Renal cortex interstitium (tissue), 11 donors: ENCODE measurements at regions not wholly inside any gene's neighbourhood (a gene's known extent, or its start where the extent isn't known, plus 50 kb on each side); places are given as distances from the start of the nearest gene placed in this dataset.
A peak's percentile ranks its signal among the peaks of the same experiment; 100 is the strongest.

ENCODE experiments used
- DNase-seq, 11 donors: peaks; one replicate each; pipeline ENCODE4 v3.0.0-alpha.2; 2013; ENCODE audit warnings: low read depth in 9 of 11, low spot score in 4 of 11; ENCODE audit errors: extremely low read depth in 1 of 11

DNA sequence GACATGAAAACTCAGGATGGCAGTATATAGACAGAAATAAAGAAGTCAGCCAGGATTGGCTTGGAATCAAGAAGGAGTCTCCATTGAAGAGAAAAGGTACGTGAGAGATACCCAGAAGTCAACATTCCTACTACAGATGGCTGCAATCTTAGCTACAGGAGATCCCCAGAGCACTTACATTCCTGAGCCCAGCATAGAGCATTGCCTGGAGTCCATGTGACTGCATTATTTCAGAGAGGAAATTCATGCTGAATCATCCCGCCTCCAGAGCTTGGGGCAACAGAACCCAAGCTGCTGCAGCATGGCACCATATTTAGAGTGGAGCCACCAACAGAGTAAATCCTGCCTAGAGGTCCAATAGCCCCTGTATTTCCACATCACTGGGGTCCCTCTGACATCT, 125.0 kb upstream of the GRIK2 start:
- no peak for DNase-seq

DNA sequence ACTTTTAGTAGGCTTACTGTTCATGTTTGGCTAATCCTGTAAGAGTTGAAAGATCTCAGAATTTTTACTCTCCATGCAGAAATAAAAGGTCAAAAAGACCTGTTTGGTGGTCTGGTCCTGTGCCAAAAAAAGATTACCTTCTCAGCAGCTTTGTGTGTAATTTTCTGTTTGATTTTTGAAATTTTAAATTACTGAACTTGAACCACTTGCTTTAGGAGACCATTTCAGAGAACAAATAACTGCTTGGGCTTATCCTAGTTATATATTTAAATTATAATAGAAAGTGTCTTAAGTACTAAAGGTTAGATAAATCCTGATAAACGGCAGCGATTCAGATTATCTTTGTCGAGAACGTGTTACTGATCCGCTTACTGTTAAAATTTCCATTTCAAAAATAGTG, 118.3 kb upstream of the GRIK2 start:
- no peak for DNase-seq

DNA sequence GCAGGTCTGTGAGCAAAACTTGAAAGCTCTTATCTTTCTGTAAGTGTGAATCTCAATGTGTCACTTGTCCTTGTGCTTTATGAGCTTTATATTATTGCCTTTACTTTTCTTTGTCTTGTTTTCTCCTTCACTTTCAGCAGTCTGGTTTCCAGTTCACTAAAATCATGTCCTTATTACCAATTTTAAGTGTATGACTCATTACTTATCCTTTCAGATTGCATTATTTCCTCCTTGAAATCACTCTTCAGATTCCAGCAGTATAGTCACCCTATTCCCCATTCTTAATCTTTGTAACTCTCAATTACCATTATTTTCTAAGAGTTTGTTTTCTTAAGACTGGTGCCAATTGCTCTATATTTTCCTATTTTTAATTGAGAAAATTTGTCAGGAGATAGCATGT, 117.4 kb upstream of the GRIK2 start:
- DNase-seq = no peak

DNA sequence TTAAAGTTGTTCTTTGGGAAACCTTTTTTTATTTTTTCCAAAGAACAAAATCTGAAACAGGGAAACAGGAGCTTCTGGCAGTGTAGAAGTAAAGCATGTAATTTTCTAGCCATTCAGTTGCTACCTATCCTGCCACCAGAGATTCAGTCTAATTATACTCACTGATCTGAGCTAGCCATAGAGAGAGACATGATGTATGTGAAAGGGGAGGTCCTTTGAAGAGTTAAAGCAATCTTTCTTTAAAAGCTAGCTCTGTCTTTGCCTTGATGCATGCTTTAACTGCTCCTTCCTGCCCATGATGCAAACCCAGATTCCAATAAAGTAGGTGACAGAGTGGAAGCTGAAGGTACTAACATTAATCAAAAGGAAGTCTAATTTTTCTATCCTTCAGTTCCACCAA, 114.1 kb upstream of the GRIK2 start:
- no peak for DNase-seq

DNA sequence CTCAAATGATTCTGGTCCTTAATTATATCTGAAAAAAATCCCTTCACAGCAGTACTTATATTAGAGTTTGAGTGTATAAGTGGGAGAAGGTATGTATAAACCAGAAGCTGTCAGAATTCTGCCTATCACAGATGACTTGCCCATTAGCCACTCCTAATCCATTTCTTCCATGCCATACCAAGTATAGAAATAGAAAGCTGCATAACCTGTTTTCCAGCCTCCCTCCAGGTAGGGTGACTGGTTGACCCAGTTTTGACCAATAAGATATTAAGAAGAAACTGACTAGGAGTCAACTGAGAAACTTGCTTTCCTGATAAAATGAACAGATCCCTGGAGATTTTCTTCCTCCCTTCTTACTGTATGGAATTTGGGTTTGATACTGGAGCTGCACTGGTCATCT, 112.2 kb upstream of the GRIK2 start:
- no peak for DNase-seq

DNA sequence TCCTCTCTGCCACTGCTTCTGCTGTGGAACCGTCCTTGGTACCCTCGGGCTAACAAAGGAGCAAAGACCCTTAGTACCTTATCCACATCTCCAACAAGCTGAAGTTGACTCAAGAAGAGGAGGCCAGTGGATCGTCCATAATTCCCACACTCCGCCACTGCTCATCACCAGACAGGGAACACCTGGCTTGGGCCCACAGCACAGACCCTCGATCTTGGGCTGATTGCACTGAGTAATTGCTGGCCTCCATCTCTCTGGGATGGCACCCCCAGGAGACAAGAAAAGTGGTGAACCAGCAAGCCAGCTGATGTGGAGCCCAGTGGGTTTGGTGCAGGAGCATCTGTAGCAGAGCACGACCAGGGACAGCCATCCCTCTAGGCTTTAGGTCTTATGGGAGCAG, 109.4 kb upstream of the GRIK2 start:
- no peak for DNase-seq

DNA sequence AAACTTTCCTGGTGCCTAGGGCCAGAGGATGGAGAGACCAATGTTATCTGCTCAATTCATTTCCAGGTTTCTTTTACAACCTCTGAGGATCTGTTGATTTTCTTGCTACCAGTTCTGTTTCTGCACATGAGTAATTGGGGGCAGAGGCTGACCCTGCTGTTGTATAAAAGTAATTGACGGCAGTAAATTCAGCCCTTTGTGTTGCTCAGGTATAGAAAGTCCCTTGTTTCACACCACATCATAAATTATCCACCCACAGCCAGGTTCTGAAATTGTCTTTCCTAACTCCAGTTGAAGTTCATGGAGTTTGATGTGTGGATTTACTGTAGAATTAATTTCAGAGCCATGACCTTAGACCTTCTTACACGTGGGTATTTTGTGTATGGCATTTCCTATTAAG, 107.4 kb upstream of the GRIK2 start:
- peak in 4 of 11 donors; percentile 4 to 16 (median 10) for DNase-seq

DNA sequence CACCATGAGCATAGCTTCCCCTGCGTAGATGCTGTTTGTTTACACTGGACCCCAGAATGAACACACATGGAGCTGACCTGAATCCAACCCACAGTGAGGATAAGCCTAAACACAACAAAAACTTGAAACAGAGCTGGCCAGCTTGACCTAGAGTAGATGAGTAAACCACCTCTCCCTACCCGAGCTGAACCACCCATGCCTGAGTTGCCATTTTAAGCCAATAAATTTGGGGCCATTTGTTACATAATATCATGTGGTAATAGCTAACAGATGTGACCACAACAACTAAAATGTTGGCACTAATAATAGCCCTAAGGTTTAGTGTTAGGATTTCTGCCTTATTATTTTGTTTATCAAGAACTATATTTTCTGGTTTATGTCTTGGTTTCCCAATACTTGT, 103.2 kb upstream of the GRIK2 start:
- DNase-seq = no peak

DNA sequence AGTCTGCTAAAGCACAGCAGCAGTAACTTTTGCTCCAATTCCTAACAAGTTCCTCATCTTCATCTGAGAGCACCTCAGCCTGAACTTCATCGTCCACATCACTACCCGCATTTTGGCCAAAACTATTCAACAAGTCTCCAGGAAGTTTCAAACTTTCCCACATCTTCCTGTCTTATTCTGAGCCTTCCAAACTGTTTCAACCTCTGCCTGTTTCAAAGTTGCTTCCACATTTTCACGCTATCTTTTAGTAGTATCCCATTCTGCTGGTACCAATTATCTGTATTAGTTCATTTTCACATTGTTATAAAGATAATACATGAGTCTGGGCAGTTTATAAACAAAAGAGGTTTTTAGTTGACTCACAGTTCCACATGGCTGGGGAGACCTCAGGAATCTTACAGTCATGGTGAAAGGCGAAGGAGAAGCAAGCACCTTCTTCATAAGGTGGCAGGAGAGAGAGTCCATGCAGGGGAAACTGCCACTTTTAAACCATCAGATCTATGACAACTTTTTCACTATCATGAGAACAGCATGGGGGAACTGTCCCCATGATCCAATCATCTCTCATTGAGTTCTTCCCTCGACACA, 99.4 kb upstream of the GRIK2 start:
- no peak for DNase-seq

DNA sequence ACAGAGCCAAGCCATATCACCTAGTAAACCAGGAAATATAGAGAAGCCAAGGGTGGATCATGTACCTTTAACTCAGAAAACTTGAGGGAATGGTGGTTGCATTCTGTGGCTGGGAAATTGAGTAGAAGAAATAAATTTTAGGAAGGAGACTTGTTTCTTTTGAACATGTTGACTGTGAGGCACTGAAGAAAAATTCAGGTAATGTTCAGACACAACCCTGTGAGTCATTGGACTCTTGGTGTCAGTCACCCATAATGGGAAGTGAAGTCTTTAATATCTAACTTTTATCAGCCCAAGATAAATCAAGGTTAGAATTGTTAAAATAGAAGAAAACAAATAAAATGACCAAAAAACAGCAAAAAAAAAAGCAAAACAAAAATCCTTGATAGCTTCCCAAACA, 98.8 kb upstream of the GRIK2 start:
- no peak for DNase-seq

DNA sequence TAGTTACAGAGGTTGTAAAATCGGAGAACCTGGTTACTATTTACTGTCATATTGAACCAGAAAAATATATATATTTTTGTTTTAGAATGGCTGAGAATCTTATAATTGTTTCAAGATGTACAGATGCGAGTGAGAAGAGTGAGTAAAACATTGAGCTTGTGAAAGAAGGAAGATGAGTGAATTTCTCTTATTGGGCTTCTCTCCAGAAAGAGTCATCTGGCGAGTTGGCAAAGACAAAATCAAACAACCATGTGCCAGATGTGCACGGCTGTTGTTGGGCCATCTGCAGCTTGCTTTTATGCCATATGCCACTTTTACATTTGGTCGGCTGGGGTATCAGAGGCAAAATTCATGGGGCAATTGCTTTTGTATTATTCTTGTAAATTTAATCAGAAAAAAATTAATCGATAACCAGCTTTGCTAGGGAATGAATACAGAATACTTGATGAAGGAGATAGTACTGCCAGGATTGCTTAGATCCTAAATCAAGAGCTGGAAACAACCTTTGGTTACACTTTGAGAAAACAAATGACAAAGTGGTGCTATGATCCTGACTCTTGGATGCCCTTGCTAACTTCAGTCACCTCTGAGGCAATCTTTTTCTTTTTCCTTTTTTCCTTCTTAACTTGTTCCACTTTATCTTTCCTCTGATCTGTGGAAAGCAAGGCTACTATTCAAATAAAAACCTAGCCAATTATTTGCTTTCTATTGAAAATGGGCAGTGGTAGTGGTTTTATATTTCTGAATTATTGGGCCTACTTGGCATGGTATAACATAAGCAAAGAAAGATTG, 97.1 kb upstream of the GRIK2 start:
- no peak for DNase-seq

DNA sequence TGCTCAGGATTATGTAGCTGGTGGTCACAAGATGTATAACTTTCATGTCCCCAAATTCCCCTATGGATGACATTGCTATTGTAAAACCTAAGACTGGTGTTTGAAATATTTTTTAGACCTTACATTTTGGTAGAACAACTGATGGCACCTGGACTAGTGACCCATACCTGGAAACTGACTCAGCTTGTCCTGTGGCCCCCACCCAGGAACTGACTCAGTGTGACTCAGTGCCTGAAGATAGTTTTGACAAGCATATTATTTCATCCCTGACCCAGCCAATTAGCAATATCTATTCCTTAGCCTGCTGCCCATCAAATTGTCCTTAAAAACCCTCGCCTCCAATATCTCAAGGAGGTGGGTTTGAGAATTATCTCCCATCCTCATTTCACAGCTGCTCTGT, 90.9 kb upstream of the GRIK2 start:
- DNase-seq = no peak

DNA sequence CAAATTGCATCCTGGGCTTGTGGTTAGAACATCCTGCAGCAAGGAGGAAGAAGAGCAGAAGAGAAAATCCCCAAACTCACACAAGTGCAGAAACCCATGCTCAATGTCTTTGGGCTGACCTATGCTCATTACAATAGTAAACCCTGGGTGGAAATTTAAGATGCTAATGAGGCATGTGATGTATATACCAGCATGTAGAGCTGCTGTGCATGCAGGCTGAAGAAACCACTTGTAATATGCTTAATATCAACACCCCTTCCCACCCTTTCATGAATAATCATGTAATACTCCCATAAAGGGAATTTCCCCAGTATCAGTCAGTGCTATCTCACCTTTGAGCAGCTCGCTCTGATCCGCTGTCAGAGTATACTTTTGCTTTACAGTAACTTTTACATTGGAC, 90.0 kb upstream of the GRIK2 start:
- no peak for DNase-seq

DNA sequence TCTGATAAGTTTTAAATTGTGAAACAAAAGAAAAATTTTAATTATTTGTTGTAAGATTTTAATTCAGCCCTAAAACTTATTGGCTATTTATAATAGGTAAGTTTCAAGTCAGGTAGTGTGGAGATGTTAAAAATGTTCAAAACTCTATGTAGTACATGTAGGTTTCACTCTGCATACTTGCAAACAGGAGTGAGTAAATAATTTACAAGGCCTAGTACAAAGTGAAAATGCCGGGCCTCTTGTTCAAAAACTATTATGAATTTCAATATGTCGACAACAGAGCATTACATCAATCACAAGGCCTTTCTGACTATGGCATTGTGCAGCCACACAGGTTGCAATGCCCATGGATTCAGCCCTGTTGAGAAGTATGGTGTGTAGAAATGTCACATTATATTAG, 80.9 kb upstream of the GRIK2 start:
- no peak for DNase-seq

DNA sequence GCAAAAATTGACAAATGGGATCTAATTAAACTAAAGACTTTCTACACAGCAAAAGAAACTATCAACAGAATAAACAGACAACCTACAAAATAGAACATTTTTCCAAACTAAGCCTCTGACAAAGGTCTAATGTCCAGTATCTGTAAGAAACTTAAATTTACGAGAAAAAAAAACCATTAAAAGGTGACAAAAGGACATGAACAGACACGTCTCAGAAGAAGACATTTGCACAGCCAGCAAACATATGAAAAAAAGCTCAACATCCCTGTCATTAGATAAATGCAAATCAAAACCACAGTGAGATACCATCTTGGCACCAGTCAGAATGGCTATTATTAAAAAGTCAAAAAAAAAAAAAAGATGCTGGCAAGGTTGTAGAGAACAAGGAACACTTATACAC, 70.6 kb upstream of the GRIK2 start:
- DNase-seq = no peak

DNA sequence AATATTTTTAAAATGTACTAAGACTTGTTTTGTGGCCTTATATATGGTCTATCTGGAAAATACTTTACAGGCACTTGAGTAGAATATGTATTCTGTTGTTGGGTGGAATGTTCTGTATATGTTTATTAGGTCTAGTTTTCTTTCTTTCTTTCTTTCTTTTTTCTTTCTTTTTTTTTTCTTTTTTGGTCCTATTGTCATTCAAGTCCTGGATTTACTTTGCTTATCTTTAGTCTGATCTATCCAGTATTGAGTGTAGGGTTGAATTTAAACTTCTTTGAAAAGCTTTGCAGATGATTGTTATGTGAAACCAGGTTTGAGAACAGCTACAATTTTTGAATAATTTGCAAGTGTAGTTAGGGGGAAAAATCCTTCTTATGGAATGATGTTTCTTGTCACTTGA, 67.1 kb upstream of the GRIK2 start:
- DNase-seq = no peak

DNA sequence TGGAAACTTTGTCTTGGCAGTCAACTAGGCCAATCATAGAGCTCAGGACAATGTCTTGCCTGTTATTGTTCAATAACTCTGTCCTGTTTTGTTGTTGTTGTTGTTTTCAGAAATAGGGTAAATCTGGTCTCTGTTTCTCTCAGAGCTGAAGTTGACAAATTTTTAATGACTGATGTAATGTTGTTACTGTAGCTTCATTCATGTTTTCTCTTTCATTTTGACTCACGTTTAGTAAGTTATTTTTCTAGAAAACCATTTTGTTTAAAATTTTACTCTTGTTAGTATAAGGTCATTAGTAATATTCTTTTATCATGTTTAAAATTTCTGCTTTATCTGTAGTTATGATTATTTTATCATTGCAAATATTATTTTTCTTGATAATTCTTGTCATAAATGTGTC, 51.6 kb upstream of the GRIK2 start:
- no peak for DNase-seq
